GM21423 (cell line): ENCODE measurements at regions not wholly inside any gene's neighbourhood (a gene's known extent, or its start where the extent isn't known, plus 50 kb on each side); places are given as distances from the start of the nearest gene placed in this dataset.
"Not testable (repeated sequence)": the region's sequence is repeated elsewhere in the genome, so short reads cannot be mapped to it uniquely, and the experiment has no call there.

Experiments used
- ATAC-seq: cut with Tn5 transposase; IDR thresholded peaks from one replicate; pipeline ENCODE4 v1.9.1; 2021; ENCODE audit warnings: mild to moderate bottlenecking, moderate library complexity; ENCODE audit not compliant: unreplicated experiment

DNA sequence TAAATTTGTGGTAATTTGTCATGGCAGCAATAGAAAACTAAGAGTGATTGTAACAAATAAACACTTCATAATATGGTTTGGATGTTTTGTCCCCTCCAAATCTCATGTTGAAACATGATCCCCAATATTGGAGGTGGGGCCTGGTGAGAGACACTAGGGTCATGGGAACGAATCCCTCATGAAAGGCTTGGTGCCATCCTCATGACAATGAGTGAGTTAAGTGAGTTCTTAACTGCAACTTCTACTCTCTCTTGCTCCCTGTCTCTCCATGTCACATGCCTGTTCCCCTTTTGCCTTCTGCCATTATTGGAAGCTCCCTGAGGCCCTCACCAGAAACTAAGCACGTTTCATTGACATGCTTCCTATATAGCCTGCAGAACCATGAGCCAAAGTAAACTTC lies 1233.2 kb downstream of the OLFM4 start:
- no peak for ATAC-seq

DNA sequence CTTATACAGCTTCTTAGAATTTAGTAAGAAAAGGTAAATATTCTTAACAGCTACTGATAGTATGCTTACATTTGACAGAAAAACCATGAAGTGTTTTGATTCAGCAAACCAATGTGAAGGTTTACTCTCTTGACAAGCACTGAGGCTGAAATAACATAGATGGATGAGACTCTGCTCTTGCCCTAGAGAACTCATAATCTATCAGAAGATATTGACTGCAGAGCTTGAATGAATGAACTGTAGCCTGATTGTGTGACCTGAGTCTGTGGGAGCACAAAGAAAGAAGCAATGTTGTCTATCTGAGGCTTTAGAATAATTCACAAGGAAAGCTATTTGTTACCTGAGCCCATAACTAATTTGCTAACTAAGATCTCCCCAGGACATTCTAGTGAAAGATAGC lies 1235.3 kb downstream of the OLFM4 start:
- no peak for ATAC-seq

DNA sequence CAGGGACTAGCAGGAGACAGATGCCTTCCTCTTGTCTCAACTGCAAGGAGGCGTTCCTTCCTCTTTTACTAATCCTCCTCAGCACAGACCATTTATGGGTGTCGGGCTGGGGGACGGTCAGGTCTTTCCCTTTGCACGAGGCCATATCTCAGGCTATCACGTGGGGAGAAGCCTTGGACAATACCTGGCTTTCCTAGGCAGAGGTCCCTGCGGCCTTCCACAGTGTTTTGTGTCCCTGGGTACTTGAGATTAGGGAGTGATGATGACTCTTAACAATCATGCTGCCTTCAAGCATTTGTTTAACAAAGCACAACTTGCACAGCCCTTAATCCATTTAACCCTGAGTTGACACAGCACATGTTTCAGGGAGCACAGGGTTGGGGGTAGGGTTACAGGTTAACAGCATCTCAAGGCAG lies 1238.6 kb downstream of the OLFM4 start:
- not testable (repeated sequence) for ATAC-seq

DNA sequence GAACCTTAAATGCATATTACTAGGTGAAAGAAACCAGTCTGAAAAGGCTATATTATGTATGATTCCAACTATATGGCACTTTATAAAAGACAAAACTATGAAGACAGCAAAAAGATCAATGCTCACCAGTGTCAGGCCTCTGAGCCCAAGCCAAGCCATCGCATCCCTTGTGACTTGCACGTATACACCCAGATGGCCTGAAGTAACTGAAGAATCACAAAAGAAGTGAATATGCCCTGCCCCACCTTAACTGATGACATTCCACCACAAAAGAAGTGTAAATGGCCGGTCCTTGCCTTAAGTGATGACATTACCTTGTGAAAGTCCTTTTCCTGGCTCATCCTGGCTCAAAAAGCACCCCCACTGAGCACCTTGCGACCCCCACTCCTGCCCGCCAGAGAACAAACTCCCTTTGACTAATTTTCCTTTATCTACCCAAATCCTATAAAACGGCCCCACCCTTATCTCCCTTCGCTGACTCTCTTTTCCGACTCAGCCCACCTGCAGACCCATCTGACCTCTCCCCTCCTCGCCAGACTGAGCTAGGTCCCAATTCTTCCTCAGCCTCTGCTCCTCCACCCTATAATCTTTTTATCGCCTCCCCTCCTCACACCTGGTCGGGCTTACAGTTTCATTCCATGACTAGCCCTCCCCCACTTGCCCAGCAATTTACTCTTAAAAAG lies 1239.5 kb downstream of the OLFM4 start:
- ATAC-seq = not testable (repeated sequence)

DNA sequence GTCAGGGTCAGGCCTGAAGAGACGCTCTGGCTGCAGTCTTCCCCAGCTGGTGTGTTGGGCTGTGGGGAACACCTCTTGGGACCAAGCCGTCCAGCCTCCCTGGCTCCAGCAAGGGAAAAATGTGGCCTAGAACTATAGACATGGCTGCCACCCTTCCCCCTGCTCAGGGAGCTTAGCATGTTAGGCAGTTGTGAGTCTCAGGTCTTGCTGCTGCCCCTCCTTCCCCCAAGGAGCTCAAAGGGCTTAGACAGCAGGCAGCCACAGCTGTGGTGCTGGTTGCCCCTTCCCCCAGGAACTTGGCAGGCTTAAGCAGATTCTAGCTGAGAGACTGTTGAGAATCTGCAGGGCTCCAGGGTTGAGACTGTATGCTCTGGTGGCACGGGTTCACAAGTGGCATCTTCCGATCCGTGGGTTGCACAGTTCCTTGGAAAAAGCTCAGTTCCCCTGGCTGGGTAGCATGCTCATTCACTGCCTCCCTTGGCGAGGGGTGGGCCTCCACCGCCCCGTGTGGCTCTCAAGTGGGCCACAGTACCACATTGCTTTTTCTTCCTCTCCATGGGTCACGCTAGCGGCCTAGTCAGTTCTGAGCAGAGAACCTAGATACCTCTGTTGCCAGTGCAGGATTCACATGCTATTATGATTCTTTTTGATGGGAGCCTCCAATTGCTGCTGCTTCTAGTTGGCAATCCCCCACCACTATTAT lies 1258.6 kb downstream of the OLFM4 start:
- ATAC-seq = no peak

DNA sequence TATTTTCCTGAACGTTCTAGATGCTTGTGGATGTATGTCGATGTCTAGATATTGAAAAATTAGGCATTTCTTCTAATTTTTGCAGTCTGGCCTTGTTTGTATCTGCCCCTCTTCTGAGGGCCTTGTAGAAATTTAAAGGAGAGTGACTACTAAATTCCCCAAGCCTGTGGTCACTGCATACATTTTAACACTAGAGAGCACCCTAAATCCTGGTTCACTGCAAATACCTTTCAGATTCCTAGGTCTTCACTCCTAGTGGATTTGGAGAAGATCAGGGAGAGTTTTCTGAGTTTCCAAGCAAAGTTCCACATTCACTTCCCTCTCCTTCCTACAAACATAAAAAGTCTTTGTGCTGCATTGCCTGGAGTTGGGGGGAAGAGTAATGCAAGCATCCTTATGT lies 1272.5 kb downstream of the OLFM4 start:
- no peak for ATAC-seq

DNA sequence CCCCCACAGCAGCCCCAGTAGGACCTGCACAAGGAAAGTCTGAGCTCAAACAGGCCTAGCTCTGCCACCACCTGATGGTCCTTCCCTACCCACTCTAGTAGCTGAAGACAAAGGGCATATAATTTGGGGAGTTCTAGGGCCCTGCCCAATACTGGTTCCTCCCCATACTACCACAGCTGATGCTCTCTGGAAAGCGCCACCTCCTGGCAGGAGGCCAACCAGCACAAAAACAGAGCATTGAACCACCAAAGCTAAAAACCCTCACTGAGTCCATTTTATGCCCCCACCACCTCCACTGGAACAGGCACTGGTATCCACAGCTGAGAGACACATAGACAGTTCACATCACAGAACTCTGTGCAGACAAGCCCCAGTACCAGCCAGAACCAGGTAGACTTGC lies 1276.8 kb downstream of the OLFM4 start:
- no peak for ATAC-seq

DNA sequence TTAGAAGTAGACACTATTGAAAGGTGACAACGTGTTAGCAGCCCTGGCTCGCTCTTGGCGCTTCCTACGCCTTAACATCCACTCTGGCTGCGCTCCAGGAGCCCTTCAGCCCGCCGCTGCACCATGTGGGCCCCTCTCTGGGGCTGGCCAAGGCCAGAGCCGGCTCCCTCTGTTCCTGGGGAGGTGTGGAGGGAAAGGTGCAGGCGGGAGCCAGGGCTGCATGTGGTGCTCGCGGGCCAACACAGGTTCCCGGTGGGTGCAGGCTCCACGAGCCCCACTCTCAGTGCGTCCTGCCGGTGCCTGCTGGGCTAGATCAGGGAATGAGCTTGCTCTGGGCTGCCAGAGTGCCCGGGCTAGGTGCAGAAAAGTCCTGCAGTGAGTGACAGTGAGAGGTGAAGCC lies 1284.3 kb downstream of the OLFM4 start:
- no peak for ATAC-seq

DNA sequence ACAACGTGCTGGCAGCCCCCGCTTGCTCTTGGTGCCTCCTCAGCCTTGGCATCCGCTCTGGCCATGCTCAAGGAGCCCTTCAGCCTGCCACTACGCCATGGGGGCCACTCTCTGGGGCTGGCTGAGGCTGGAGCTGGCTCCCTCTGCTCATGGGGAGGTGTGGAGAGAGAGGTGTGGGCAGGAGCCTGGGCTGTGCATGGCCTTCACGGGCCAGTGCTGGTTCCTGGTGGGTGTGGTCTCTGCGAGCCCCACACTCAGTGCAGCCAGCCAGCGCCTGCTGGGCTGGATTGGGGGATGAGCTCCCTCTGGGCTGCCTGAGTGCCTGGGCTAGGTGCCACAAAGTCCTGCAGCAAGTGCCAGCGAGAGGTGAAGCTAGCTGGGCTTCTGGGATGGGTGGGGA lies 1289.1 kb downstream of the OLFM4 start:
- no peak for ATAC-seq

DNA sequence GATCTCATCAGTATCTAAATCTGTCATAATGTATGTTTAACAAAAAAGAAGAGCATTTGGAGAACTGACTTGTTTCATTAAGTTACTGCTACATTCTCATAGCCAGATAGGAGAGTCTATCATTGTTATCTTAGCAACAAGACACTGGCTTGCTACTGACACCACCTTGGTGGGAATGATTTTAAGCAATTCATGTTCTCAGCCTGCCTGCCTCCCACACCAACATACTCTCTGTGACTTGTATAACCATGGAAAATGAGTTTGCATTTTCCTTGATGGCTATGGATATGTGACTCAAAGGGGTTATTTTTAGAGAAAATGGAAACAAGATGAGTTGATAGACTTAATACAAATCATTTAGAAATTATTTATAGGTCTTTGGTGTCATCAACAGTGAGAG lies 1308.9 kb downstream of the OLFM4 start:
- ATAC-seq = no peak

DNA sequence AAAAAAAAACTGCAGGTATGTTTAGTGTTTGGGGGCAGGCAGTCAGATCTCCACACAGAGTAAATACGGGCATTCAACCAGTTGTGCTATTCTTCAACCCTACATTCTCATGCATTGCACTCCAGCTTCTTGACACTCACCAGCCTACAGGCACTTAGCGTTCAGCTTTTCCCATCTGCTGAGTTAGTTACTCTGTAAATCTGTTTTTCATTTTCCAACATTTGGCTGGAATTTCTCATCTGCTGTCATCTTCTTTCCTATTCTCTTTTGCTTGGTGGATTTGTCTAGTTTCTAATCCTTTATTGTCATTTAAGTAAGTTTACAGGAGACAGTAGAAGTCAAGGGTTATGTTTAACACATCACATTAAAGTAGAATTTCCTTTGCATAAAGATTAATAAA lies 1318.9 kb downstream of the OLFM4 start:
- no peak for ATAC-seq

DNA sequence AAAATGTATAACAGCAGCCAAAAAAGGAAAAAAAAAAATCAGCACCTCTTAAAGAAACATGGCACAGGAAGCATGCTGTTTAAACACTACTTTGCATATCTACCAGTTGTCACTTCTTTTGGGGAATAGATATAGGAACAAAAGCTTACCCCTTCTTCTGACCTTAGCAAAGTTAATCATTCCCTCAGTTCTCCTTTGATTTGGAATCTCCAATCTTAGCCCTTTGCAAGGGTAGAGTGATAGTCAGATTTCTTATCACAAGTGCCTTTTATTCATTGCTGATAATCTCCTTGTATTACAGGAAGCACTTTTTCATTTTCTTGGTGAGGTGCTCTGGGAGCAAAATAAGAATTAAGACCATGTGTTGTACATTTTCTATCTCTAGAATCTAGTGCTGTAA lies 1327.6 kb downstream of the OLFM4 start:
- no peak for ATAC-seq

DNA sequence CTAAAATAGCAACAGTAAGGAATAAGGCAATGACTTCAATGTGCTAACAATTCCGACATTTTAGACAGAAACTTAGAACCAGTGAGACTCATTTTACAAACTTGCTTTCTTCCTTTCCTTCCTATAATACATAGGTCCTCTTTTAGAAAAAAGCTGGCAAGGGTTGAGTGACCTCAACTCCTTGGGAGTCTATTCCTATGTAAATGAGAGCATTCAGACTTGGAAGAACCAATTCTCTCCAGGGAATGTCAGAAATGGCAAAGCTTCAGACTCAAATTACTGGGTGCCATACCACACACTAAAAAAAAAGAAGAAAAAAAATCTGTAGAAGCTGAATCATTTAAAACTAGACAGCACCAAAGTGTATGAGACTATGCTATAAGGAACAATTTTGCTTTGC lies 1328.2 kb downstream of the OLFM4 start:
- no peak for ATAC-seq

DNA sequence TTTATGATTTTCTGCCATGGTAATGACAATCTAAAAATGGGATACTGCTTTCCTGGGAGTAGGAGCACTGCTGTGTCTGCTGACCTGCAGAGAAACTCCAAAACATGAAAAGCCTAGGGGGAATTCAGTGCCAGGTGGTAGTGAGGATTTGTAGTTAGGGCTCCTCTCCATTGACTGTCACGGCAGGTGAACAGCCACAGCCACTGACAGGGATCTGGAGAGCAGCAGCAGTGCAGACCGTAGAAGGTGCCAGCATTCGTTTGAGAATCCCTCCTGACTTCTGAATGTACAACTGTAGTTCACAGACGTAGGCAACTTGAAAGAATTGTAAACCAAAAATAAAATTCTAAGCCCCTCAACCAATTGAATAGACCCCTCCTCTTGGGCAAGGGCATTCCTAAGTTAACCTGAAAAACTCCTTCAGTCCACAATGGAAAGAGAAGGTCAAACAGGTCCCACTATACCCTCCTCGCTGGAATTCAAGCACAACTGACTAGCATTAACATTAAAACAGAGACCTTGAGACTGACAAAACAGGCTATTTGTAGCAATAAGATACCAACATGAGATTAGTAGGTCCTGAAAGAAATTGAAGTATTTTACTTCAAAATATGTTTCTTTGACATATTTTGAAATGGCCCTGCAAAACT lies 1328.8 kb downstream of the OLFM4 start:
- ATAC-seq = no peak

DNA sequence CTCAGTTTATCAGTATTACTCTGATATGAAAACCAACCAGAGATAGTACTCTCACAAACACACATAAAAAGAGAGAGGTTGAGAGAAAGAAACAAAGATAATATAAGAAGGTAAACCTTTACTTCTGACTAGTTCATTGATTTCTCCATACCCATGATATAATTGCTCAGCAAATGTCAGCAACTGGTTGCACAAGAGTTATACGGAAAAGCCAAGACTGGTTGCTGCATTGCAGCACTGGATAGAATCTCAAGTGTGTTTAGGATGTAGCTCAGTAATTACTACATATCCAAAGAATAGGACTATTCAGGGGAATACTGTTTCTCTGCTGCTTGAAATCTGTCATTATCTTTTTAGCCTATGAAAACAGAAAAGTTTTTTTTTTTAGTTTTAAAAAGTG lies 1332.8 kb downstream of the OLFM4 start:
- no peak for ATAC-seq

DNA sequence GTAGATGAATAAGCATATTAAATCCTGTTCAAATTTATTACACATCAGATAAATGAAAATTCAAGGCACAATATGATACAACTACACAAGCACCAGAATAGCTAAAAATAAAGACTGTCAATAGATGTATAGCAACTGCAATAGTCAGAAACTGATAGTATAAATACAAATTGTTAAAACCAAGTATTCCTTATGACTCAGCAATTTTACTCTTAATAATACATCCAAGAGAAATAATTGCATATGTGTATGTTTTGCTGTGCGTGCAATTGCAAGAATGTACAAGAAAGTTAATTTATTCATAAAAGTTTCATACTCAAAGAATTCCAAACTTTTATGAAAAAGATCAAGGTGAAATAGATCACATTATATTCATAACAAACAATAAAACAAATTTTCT lies 1338.1 kb downstream of the OLFM4 start:
- ATAC-seq = no peak

DNA sequence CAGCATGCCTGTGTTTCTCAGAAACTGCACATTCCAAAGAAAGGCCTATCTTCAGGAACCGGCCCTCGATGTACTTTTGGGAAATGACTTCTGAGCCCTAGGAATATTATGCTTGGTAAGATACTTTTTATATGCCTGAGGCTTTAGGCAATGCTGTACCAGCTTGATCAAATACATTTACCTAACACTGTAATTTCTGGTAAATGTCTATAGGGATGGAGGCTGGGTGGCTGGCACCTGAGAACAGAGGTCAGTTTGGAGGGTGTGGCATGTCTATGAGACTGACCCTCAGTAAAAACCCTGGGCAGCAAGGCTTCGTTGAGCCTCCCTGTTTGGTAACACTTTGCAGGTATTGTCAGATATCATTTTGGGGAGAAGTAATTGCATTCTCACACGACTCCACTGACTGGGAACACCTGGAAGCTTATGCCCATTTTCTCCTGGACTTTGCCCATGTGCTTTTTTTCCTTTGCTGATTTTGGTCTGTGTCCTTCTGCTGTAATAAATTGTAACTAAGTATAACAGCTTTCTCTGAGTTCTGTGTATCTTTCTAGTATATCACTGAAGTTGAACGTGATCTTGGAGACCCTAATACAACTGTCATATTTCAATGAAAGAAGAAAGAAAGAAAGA lies 1339.1 kb downstream of the OLFM4 start:
- ATAC-seq = no peak

DNA sequence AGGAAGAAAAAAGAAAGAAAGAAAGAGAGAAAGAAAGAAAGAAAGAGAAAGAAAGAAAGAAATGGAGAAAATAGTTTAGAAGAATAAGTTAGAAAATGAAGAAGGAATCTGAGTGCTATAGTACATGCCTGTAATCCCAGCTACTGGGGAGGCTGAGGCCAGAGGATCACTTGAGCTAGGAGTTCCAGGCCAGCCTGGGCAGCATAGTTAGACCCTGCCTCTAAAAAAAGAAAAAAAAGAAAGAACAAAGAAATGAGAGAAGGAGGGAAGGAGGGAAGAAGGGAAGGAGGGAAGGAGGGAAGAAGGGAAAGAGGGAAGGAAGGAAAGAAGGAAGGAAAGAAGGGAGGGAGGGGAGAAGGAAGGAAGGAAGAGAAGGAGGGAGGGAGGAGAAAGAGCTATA lies 1339.8 kb downstream of the OLFM4 start:
- no peak for ATAC-seq

DNA sequence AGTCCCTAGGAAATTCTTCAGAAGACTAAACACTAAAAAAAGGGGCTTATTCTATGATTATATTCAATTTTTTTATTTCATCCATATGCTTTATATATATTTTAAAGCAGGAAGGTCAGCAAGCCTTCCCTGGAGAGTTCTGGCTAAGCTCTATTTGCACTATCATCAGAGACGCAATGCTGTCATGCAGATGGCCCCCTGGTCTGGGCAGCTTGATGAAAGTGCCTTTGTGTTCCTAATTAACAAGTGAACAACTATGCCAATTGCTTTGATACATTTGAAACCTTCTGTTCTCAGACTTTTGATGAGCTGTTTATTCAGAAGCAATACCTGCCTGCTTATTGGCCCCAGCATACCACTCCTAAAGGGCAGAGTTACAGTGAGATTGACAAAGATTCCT lies 1344.6 kb downstream of the OLFM4 start:
- ATAC-seq = no peak

DNA sequence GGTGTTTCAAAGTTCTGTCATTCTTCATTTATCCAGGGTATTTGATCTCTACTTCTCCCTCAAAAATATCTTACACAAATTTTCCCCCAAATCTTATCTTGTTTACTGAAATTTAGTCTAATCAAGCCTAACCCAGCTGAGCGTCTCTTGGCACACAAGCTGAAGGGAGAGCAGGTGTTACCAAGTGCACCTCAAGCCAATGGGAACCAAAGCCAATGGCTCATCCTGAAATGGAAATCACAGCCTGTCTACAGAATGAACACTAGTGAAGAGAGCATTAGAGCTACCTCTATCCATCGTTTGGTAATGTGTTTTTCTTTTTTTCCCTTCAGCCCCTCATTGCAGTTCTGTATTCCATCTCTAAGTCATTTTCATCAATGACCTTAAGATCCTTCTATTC lies 1350.8 kb downstream of the OLFM4 start:
- ATAC-seq = no peak

DNA sequence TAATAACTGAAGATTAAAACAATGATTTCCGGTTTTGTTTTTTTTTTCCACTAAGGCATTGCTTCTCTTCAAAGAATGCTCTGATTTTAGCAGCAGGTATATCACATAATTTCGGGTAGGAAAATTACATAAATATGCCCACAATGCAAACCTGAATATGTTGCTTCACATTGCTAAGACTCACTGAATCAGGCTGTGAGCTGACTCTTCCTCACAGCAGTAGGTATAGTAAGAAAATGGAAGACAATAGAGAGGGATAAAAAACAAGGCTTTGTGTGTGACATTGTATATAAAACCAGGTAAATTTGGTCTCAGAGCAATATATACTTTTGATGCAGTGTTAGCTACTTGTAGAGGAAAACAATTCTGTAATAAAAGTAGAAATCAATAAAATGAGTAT lies 1355.0 kb downstream of the OLFM4 start:
- ATAC-seq = no peak

DNA sequence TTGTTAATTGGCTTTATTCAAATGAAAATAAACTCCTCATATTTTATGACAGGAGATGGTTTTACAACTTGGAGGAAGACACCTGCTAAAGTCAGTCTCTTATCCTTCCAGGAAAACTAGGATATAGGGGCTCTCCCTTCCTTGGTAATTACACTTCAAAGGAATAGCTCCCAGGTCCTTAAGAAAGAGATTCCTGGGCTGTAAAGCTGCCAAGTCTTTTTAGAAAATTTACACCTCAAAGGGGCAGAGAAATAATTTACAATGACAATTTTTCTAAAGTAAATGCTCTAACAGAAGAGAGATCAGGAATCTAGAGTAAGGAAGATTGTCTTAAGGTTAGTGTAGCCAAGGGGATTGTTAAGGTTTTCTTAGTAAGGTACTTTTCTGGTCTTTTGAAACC lies 1359.0 kb downstream of the OLFM4 start:
- ATAC-seq = no peak
